ENCODE measurements at regions not wholly inside any gene's neighbourhood (a gene's known extent, or its start where the extent isn't known, plus 50 kb on each side); places are given as distances from the start of the nearest gene placed in this dataset.

DNA sequence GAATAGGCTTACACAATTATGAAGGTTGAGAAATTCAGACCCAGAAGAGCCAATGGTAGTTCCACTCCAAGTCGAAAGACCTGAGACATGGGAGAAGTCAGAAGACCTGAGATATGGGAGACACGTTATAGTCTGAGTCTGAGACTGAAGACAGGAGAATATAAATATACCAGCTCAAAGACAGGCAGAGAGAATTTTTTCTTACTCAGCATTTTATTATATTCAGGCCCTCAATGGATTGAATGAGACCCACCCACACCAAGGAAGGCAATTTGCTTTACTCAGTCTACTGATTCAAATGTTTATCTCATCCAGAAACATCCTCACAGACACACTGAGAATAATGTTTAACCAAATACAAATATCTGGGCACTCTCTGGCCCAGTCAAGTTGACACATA lies 693.5 kb downstream of the HDGFL1 start:
- no peak for DNase-seq (ENCODE audit: low spot score in 2 of 2)
- TF ChIP-seq POLR2A (IDR thresholded peaks at IDR 0.05) (no peak), CTCF (IDR thresholded peaks at IDR 0.05) (no peak), EP300 (IDR thresholded peaks at IDR 0.05) (no peak)

DNA sequence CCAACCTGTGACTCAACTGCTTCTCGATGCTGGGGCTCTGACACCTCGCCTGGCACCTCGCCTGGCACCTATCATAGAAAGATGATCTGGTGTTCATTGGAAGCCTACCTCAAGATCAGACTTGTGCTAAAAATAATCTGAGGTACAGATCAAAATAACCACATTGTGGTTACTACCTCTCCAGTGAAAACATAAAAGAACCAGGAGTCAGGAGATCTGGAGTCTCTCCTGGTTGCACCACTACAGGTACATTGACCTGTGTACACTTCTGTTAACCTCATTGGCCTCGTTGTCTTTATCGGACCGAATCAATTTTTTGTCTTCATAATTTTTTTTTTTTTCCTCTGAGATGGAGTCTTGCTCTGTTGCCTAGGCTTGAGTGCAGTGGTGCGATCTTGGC lies 695.9 kb downstream of the HDGFL1 start:
- 96 to 97% methylated on average over 7 of the region's 7 CpGs for WGBS, 2 donors
- H3K27me3 ChIP-seq = no peaks in the 10 kb centered on the region
- no peak overlapping the region for H3K27ac ChIP-seq

More for the DNA sequence above, 693.5 kb downstream of the HDGFL1 start:
- no peak overlapping the region for H3K27ac ChIP-seq
- no peak overlapping the region for H3K4me3 ChIP-seq
- no peaks in the 10 kb centered on the region for H3K36me3 ChIP-seq
- 72 to 95% methylated on average over 2 of the region's 2 CpGs for WGBS, 2 donors
- peaks cover 0 to 25% (median 0%) of the 10 kb centered on the region in 4 donors for H3K9me3 ChIP-seq
- H3K4me1 ChIP-seq = no peaks in the 10 kb centered on the region
- no peaks in the 10 kb centered on the region for H3K27me3 ChIP-seq

DNA sequence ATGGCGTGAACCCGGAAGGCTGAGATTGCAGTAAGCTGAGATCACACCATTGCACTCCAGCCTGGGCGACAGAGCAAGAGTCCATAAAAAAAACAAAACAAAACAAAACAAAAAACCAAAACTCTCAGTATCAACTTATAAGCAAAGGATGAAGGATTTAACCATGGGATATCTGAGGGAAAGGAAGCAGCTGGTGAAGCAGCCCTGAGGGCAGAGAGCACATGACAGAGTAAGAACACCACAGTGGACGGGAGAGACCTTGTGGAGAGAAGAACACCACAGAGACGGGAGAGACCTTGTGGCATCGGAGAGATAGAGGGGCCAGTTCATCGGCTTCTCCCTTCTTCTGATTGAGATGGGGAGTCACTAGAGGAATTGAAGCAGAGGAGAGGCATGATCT lies 697.2 kb downstream of the HDGFL1 start:
- 91 to 92% methylated on average over 7 of the region's 7 CpGs for WGBS, 2 donors
- no peak for TF ChIP-seq EP300 (IDR thresholded peaks at IDR 0.05)
- TF ChIP-seq POLR2A (IDR thresholded peaks at IDR 0.05) = no peak
- TF ChIP-seq CTCF (IDR thresholded peaks at IDR 0.05) = no peak
- Histone ChIP-seq H3K36me3 (no peaks in the 10 kb centered on the region), H3K4me1 (no peaks in the 10 kb centered on the region), H3K9me3 (peaks cover 0 to 3% (median 0%) of the 10 kb centered on the region in 4 donors), H3K27me3 (no peaks in the 10 kb centered on the region), H3K27ac (no peak overlapping the region), H3K4me3 (no peak overlapping the region)
- no peak for DNase-seq (ENCODE audit: low spot score in 2 of 2)

More for the DNA sequence above, 695.9 kb downstream of the HDGFL1 start:
- H3K36me3 ChIP-seq = no peaks in the 10 kb centered on the region
- DNase-seq (ENCODE audit: low spot score in 2 of 2) = no peak
- no peak overlapping the region for H3K4me3 ChIP-seq
- TF ChIP-seq CTCF (IDR thresholded peaks at IDR 0.05) = no peak
- no peak for TF ChIP-seq POLR2A (IDR thresholded peaks at IDR 0.05)
- TF ChIP-seq EP300 (IDR thresholded peaks at IDR 0.05) = no peak
- H3K4me1 ChIP-seq = no peaks in the 10 kb centered on the region
- H3K9me3 ChIP-seq = peaks cover 0 to 11% (median 0%) of the 10 kb centered on the region in 4 donors

- Histone ChIP-seq H3K4me1 (no peaks in the 10 kb centered on the region), H3K9me3 (no peaks in the 10 kb centered on the region), H3K36me3 (no peaks in the 10 kb centered on the region), H3K27me3 (no peaks in the 10 kb centered on the region), H3K4me3 (no peak overlapping the region), H3K27ac (no peak overlapping the region)
- TF ChIP-seq POLR2A (IDR thresholded peaks at IDR 0.05) (no peak), CTCF (IDR thresholded peaks at IDR 0.05) (no peak), EP300 (IDR thresholded peaks at IDR 0.05) (no peak)
- no peak for DNase-seq (ENCODE audit: low spot score in 2 of 2)
- WGBS, 2 donors = 89% methylated on average over 2 of the region's 2 CpGs
These were observed 698.3 kb downstream of the HDGFL1 start for GRCh38 chr6:23267651-23268050.

- Histone ChIP-seq H3K27me3 (no peaks in the 10 kb centered on the region), H3K9me3 (no peaks in the 10 kb centered on the region), H3K36me3 (no peaks in the 10 kb centered on the region), H3K4me1 (no peaks in the 10 kb centered on the region), H3K4me3 (no peak overlapping the region), H3K27ac (no peak overlapping the region)
- no peak for DNase-seq (ENCODE audit: low spot score in 2 of 2)
- TF ChIP-seq CTCF (IDR thresholded peaks at IDR 0.05) (no peak), EP300 (IDR thresholded peaks at IDR 0.05) (no peak), POLR2A (IDR thresholded peaks at IDR 0.05) (no peak)
- WGBS, 2 donors = 70 to 77% methylated on average over 4 of the region's 4 CpGs
These were observed 699.0 kb downstream of the HDGFL1 start for GRCh38 chr6:23268348-23268747.

Data from tibial nerve (tissue), 4 donors.